HG02588 (cell line): ENCODE measurements at regions not wholly inside any gene's neighbourhood (a gene's known extent, or its start where the extent isn't known, plus 50 kb on each side); places are given as distances from the start of the nearest gene placed in this dataset.
"Not testable (repeated sequence)": the region's sequence is repeated elsewhere in the genome, so short reads cannot be mapped to it uniquely, and the experiment has no call there.

Experiments
- ATAC-seq: cut with Tn5 transposase; IDR thresholded peaks from one replicate; pipeline ENCODE4 v1.9.1; 2021; ENCODE audit warnings: mild to moderate bottlenecking, moderate library complexity; ENCODE audit not compliant: unreplicated experiment

DNA sequence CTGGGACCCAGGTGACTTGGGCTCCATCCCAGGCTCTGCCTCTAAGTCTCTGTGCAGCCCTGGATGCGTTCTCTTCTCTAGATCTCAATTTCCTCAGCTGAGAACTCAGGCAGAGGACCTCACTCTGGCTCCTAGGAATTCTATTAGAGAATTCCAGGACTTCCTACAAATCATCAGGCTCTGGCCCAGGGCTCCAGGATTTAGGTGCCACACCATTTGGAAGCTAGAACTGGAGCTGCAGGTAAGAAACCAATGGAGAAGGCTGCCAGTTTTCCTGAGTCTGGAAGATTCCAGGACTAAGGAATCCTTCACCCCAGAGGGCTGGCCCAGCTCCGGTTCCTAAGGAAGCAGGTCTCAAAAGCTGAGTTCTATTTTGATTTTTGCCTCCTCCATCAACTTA is 189.8 kb upstream of the CDH5 start:
- ATAC-seq: no peak

DNA sequence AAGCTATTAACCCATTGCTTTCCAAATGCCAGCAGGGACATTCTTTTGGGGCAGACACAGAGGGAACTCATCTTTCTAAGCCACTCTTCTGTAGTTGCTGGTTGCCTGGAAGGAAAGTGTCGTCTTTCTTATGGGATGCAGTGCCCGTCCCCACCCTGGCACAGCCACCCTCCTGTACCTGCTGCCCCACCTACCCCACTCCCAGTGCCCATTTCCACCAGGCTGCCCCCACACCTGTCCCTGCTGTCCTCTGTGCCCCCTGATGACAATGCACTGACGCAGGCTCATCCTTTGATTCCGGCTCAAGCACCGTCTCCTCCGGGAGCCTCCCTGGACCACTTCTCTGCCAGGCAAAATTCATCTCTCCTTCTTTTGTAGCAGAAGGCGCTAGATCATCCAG is 190.4 kb upstream of the CDH5 start:
- ATAC-seq: no peak

GRCh38 chr16:66175636-66176035 is 190.9 kb upstream of the CDH5 start:
- no peak for ATAC-seq

- ATAC-seq: no peak
These were observed 191.4 kb upstream of the CDH5 start for GRCh38 chr16:66175058-66175457.

DNA sequence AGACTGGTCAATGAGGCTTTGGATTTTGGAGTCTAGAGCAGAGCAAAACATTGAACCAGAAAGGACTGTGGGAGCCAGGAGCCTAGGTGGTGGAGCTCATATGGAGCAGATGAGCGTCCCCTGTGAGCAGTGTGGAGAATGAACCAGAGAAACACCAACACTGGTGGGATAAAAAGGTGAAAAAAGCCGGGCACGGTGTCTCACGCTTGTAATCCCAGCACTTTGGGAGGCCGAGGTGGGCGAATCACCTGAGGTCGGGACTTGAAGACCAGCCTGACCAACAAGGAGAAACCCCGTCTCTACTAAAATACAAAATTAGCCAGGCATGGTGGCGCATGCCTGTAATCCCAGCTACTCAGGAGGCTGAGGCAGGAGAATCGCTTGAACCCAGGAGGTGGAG is 192.7 kb upstream of the CDH5 start:
- ATAC-seq: not testable (repeated sequence)

DNA sequence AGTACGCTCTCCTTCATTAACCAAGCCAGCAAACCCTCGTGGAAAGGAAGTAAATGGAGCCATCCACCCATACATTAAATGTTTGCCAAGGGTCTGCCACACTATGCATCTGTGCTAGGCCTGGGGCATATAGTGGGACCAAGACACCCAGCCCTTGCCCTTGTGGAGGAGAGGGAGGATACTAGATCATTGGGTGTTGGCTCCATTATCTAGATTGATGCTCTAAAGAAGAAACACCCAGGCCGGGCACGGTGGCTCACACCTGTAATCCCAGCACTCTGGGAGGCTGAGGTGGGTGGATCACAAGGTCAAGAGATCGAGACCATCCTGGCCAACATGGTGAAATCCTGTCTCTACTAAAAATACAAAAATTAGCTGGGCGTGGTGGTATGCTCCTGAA is 193.3 kb upstream of the CDH5 start:
- ATAC-seq: not testable (repeated sequence)

DNA sequence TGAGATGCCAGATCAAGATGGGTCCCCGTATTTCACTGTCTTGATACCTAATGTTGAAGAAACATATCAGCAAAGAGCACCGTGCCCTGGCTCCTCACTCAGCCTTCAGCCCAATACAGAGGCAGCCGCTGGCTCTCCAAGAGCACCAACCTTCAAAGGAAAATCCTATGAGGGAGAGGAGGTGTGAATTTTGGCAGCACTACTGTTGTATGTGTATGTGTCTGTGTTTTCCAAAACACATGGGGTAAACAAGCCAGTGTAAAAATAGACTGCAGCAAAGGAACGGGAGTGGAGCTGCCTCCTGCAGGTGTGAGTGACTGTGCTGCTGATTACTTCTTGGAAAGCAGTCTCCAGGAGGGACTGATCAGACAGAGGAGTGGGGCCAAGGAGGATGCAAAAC is 194.0 kb upstream of the CDH5 start:
- no peak for ATAC-seq

GRCh38 chr16:66171578-66171977 is 194.9 kb upstream of the CDH5 start:
- ATAC-seq: no peak

DNA sequence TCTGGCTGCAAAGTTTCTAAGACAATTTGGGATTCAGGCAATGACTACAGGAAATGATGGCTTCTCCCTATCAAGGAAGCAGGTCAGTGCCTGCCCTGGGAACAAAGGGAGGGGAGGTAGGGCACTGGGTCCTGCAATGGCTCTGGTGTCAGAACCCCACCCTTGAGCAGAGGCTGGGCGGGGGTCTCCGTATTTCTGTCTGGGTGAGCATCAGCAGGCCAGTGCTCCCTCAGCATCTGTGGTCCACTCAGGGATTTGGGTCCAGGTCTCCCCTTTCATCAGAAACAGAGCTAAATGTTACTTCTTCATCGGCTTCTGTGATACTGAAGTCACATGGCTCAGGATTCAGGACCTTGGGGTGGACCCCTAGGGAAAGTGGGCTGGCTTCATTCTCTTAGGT is 195.5 kb upstream of the CDH5 start:
- no peak for ATAC-seq

- no peak for ATAC-seq
These were observed 196.7 kb upstream of the CDH5 start for GRCh38 chr16:66169817-66170216.

DNA sequence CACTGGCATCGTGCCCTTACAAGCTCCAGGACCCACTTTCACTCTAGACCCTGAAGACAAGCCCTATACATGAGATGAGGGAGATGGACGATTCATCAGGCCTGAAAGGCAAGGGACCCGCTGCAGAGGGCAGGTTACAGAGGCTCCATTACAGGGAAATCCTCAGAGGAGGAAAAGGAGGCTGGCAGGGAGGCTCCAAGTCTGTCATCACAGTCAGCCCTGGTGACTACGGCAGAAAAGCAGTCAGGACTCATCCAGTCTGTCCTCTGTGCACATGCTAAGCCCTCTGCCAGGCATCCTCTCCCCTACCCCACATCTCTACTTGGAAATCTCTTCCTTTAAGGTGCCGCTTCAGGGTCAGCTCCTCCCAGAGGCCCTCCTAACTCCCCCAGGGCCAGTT is 197.7 kb upstream of the CDH5 start:
- ATAC-seq: no peak

- ATAC-seq: no peak
These were observed 198.8 kb upstream of the CDH5 start for GRCh38 chr16:66167564-66168291.

DNA sequence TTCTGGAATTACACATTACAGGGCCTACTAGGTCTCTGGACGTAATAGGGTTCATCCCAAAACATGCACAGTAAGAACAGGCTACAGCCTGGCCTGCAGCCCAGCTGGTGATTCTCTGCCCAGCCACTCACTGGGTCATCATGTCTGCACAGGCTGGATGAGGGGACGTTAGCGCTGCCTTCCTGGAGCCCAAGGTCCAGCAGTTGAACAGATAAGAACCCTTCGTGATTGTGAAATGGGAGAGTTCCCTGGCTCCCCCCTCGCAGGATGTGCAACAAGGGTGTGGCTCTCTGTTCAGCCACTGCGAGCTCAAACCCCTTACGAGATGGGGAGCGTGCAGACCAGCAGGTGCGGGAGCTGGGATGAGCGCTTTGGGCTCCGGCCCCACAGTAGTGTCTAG is 200.0 kb upstream of the CDH5 start:
- ATAC-seq: no peak

DNA sequence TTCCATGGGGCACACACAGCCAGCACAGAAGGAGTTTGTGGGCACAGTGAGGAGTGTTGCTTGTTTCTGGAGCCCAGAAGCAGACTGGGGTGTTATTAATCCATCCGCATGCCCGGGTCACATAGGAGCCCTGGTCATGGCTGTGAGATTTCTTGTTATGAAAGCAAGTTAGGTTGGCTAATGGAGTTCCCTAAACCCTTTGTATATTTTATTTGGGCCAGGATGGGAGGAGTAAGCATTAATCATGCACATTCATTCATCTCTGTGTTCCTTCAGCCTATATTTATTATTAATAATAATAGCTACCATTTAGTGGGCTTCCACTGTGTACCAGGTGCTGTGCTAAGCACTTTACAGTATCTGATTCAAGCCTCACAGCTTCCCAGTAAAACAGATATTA is 200.6 kb upstream of the CDH5 start:
- ATAC-seq: no peak

GRCh38 chr16:66164581-66165247 is 201.8 kb upstream of the CDH5 start:
- ATAC-seq: no peak

DNA sequence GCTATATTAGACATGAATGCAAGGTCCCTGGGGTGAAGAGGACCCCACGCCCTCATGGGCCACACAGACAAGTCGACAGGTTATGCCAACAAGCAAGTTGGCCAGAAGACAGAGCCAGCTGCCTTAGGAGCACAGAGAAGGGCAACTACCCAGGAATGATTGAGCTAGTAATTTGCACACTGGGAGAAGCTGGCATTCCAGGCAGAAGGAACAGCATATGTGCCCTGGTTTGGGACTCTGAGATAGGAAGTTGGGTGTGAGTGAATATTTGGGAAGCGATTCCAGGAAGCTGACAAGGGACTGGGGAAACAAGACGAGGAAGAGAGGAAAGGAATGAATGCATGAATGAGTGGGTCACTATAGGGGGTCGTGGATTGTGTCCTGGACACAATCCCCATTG is 203.7 kb upstream of the CDH5 start:
- ATAC-seq: no peak

DNA sequence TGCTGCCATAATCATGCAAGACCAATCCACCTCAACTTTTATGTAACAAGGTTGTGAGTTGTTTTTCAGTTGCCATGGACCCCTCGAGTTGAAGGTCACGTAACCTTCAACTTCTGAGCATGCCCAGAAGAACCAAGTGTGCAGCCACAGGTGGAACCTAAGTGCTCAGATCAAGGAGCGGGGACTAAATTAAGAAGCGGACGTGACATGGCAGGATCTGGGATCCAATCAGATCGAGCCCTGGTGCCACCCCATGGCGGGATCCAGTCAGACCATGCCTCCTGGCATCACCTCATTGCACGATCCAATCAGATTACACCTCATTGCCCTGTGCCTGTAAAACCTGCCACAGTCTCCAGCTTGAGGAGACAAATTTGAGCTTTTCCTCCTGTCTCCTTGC is 204.5 kb upstream of the CDH5 start:
- no peak for ATAC-seq

DNA sequence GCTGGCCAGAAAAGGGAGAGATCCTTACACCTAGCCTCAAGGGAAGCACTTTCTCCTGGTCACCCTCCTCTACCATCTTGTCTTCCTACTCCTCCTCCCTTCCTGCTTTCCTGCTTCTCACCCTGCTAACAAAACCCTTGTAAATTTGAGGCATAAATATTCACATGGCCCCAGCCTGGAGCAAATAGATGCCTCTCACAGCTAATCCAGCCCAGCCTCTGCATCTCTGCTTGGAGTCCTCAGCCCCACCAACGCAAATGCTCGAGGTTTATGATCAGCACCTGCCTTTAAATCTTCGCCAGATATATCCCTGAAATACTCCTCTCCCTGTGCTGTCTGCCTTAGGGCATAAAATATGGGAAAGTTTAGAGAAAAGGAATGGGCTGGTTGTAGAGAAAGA is 205.2 kb upstream of the CDH5 start:
- ATAC-seq: no peak

DNA sequence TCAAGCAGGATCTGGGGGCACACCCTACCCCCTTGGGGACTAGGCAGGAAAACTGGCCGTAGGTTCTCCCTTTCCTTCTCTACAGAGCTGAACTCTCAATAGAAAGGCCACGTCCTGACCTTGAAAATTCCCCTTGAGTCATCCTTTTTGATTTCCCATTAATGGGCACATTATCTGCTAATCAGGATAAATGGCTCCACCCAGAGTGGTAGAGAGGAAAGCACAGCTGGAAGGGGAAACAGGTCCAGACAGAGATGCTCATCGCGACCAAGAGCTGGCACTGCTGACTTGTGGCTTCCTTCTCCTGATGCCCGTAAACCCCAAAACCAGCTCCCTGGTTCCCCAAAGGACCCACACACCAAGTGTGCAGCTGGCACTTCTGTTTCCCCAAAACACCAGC is 206.5 kb upstream of the CDH5 start:
- no peak for ATAC-seq

- no peak for ATAC-seq
These were observed 210.0 kb upstream of the CDH5 start for GRCh38 chr16:66156538-66156937.

DNA sequence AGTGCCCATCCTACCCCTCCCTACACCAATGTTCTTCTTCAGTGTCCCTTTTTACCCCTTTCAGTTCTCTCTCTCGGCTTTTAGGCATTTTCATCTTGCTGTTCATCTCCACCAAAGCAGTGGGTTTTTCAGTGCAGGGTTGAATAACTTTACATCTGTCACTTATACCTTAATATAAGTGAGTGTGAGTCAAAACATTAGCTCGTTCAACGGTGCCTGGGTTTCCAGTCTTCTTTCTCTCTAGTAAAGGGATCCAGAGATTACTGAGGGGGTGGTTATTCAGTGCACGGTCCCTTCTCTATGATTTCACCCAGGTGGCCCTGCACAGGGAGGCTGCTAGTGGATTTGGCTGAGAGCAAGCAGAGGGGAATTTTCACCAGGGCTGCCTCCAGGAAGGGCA is 210.6 kb upstream of the CDH5 start:
- ATAC-seq: no peak

DNA sequence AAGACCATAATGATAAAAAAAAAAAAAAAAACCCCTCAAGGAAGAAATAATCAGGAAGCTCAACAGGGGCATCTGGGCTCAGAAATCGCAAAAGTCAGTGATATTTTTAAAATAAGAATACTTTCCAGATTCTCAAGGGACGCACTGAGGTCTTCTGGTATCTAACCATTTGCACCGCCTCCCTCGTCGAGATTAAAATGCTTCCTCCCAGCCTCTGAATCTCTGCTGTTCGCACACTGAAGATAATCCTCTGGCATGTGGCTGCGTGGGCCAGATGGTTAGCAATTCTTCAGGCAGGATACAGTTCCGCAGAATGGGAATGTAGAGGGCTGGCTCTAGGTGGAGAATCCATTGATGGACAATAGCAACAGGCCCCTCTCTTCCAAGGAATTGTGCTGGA is 211.7 kb upstream of the CDH5 start:
- ATAC-seq: no peak
